Neural cell (in vitro differentiated cells): ENCODE measurements at regions not wholly inside any gene's neighbourhood (a gene's known extent, or its start where the extent isn't known, plus 50 kb on each side); places are given as distances from the start of the nearest gene placed in this dataset.

Experiments
- H2AFZ ChIP-seq: fragments of 200-600, 300-800 bp; sonication (generic), shearing (Covaris generic); 2 replicates; pipeline ENCODE4 v1.6.0; 2014; ENCODE audit warnings: low read depth, mild to moderate bottlenecking, antibody characterized with exemption, low read length, moderate library complexity
- H3F3A ChIP-seq: fragments of 200-600 bp; shearing (Covaris generic); 2 replicates; pipeline ENCODE4 v1.6.1; 2016; ENCODE audit warnings: mild to moderate bottlenecking, moderate library complexity, mixed read lengths, antibody characterized with exemption, low read length; ENCODE audit not compliant: insufficient read depth, poor library complexity, severe bottlenecking
- H3K27ac ChIP-seq: fragments of 200-600, 300-800 bp; sonication (generic), shearing (Covaris generic); 2 replicates; pipeline ENCODE4 v1.5.1; 2014; ENCODE audit warnings: mild to moderate bottlenecking, low read length, moderate library complexity
- H3K27me3 ChIP-seq: fragments of 300-800, 200-600 bp; sonication (generic), shearing (Covaris generic); 2 replicates; pipeline ENCODE4 v1.6.0; 2014; ENCODE audit warnings: mild to moderate bottlenecking, low read depth, low read length, moderate library complexity; ENCODE audit not compliant: insufficient read depth
- H3K36me3 ChIP-seq: fragments of 300-800, 200-600 bp; sonication (generic), shearing (Covaris generic); 2 replicates; pipeline ENCODE4 v1.5.1; 2014; ENCODE audit warnings: mild to moderate bottlenecking, antibody characterized with exemption, low read length, moderate library complexity; ENCODE audit not compliant: insufficient read depth
- H3K4me2 ChIP-seq: fragments of 300-800, 200-600 bp; sonication (generic), shearing (Covaris generic); 2 replicates; pipeline ENCODE4 v1.6.0; 2014; ENCODE audit warnings: mild to moderate bottlenecking, low read length
- H3K4me3 ChIP-seq: fragments of 300-800, 200-600 bp; sonication (generic), shearing (Covaris generic); 2 replicates; pipeline ENCODE4 v1.5.1; 2014; ENCODE audit warnings: mild to moderate bottlenecking, low read length, moderate library complexity
- H3K79me2 ChIP-seq: fragments of 200-600 bp; shearing (Covaris generic); replicated peaks from 2 replicates; pipeline ENCODE4 v1.6.0; 2014; ENCODE audit warnings: mild to moderate bottlenecking, low read length, moderate library complexity; ENCODE audit not compliant: insufficient read depth
- H3K9ac ChIP-seq: fragments of 300-800, 200-600 bp; sonication (generic), shearing (Covaris generic); 2 replicates; pipeline ENCODE4 v1.6.1; 2016; ENCODE audit warnings: mild to moderate bottlenecking, low read length, mixed read lengths
- H3K9me2 ChIP-seq: fragments of 200-600 bp; shearing (Covaris generic); 2 replicates; pipeline ENCODE4 v1.6.1; 2016; ENCODE audit warnings: mild to moderate bottlenecking, low read length, mixed read lengths; ENCODE audit not compliant: insufficient read depth
- H3K9me3 ChIP-seq: fragments of 200-600, 300-800 bp; sonication (generic), shearing (Covaris generic); 2 replicates; pipeline ENCODE4 v1.6.1; 2016; ENCODE audit warnings: mild to moderate bottlenecking, mixed run types, low read length, moderate library complexity, mixed read lengths
- H4K20me1 ChIP-seq: fragments of 200-600 bp; shearing (Covaris generic); 2 replicates; pipeline ENCODE4 v1.6.1; 2016; ENCODE audit warnings: mild to moderate bottlenecking, mixed run types; ENCODE audit not compliant: insufficient read depth
- EP300 ChIP-seq: fragments of 450-650 bp; conservative IDR thresholded peaks from 2 replicates; pipeline ENCODE4 v1.6.1; 2014; ENCODE audit warnings: antibody characterized with exemption, mild to moderate bottlenecking, moderate library complexity; ENCODE audit not compliant: poor library complexity, severe bottlenecking
- EZH2 ChIP-seq: fragments of 200-600, 300-800 bp; shearing (Covaris generic), sonication (generic); IDR thresholded peaks from 2 replicates; pipeline ENCODE4 v1.6.1; 2014; ENCODE audit warnings: antibody characterized with exemption, low read length, borderline replicate concordance, mild to moderate bottlenecking; ENCODE audit not compliant: insufficient read depth, poor library complexity, severe bottlenecking
- MXI1 ChIP-seq: fragments of 450-650 bp; conservative IDR thresholded peaks from 2 replicates; pipeline ENCODE4 v1.6.1; 2014; ENCODE audit warnings: antibody characterized with exemption, mild to moderate bottlenecking; ENCODE audit not compliant: poor library complexity, severe bottlenecking
- POLR2AphosphoS5 ChIP-seq: IDR thresholded peaks from 2 replicates; pipeline ENCODE4 v1.6.1; 2012
- RAD21 ChIP-seq: fragments of 450-650 bp; conservative IDR thresholded peaks from 2 replicates; pipeline ENCODE4 v1.6.1; 2014; ENCODE audit warnings: antibody characterized with exemption, mild to moderate bottlenecking, moderate library complexity
- SMC3 ChIP-seq: fragments of 450-650 bp; conservative IDR thresholded peaks from 2 replicates; pipeline ENCODE4 v1.6.1; 2014; ENCODE audit warnings: antibody characterized with exemption, mild to moderate bottlenecking, moderate library complexity; ENCODE audit not compliant: poor library complexity
- TAF1 ChIP-seq: IDR thresholded peaks from 2 replicates; pipeline ENCODE4 v1.6.1; 2012; ENCODE audit warnings: low read depth
- TF ChIP-seq, protein P1 (sequence below): fragments of 450-650 bp; IDR thresholded peaks from 2 replicates; pipeline ENCODE4 v1.5.1; 2014; ENCODE audit warnings: antibody characterized with exemption, mild to moderate bottlenecking, moderate library complexity; ENCODE audit not compliant: poor library complexity, severe bottlenecking
- TF ChIP-seq, protein P2 (sequence below): IDR thresholded peaks from 2 replicates; pipeline ENCODE4 v1.6.1; 2012; ENCODE audit warnings: borderline replicate concordance

DNA sequence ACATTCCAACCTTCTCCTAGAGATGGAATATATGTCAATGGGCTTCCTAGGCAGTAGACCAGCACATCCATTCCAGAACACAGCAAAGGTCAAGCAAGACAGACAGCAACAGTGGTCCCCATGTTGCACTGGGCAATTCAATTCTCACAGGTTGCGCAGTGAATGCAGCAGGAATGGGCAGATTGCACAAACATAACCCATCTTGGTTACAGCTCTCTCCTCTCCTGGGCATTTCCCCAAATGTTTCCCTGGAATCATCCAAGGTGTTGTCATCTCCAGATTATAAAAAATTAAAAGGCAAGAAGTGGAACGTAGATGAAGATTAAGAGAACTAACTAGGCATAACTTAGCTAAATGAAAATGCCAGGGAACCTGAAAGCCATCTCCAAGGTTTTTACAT is 265.8 kb upstream of the SLC14A2 start:
- Histone ChIP-seq H2AFZ (no peak overlapping the region), H3K4me2 (no peak overlapping the region), H3K9ac (no peak overlapping the region), H3K4me3 (no peak overlapping the region), H3K9me2 (no peaks in the 10 kb centered on the region), H3K27ac (no peak overlapping the region), H3K9me3 (no peaks in the 10 kb centered on the region), H3F3A (no peaks in the 10 kb centered on the region), H3K36me3 (no peaks in the 10 kb centered on the region), H3K79me2 (no peaks in the 10 kb centered on the region), H3K27me3 (no peaks in the 10 kb centered on the region), H4K20me1 (no peaks in the 10 kb centered on the region)
- TF ChIP-seq, protein P1, sequence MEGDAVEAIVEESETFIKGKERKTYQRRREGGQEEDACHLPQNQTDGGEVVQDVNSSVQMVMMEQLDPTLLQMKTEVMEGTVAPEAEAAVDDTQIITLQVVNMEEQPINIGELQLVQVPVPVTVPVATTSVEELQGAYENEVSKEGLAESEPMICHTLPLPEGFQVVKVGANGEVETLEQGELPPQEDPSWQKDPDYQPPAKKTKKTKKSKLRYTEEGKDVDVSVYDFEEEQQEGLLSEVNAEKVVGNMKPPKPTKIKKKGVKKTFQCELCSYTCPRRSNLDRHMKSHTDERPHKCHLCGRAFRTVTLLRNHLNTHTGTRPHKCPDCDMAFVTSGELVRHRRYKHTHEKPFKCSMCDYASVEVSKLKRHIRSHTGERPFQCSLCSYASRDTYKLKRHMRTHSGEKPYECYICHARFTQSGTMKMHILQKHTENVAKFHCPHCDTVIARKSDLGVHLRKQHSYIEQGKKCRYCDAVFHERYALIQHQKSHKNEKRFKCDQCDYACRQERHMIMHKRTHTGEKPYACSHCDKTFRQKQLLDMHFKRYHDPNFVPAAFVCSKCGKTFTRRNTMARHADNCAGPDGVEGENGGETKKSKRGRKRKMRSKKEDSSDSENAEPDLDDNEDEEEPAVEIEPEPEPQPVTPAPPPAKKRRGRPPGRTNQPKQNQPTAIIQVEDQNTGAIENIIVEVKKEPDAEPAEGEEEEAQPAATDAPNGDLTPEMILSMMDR, result no peak
- no peak for TF ChIP-seq EP300
- TF ChIP-seq SMC3, result no peak
- TF ChIP-seq EZH2, result no peak
- TF ChIP-seq, protein P2, sequence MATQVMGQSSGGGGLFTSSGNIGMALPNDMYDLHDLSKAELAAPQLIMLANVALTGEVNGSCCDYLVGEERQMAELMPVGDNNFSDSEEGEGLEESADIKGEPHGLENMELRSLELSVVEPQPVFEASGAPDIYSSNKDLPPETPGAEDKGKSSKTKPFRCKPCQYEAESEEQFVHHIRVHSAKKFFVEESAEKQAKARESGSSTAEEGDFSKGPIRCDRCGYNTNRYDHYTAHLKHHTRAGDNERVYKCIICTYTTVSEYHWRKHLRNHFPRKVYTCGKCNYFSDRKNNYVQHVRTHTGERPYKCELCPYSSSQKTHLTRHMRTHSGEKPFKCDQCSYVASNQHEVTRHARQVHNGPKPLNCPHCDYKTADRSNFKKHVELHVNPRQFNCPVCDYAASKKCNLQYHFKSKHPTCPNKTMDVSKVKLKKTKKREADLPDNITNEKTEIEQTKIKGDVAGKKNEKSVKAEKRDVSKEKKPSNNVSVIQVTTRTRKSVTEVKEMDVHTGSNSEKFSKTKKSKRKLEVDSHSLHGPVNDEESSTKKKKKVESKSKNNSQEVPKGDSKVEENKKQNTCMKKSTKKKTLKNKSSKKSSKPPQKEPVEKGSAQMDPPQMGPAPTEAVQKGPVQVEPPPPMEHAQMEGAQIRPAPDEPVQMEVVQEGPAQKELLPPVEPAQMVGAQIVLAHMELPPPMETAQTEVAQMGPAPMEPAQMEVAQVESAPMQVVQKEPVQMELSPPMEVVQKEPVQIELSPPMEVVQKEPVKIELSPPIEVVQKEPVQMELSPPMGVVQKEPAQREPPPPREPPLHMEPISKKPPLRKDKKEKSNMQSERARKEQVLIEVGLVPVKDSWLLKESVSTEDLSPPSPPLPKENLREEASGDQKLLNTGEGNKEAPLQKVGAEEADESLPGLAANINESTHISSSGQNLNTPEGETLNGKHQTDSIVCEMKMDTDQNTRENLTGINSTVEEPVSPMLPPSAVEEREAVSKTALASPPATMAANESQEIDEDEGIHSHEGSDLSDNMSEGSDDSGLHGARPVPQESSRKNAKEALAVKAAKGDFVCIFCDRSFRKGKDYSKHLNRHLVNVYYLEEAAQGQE, result no peak
- no peak for TF ChIP-seq MXI1
- TF ChIP-seq POLR2AphosphoS5, result no peak
- TF ChIP-seq RAD21, result no peak

GRCh38 chr18:45350404-45351156 is 264.7 kb upstream of the SLC14A2 start:
- no peaks in the 10 kb centered on the region for H3F3A ChIP-seq
- no peaks in the 10 kb centered on the region for H3K9me2 ChIP-seq
- H3K27me3 ChIP-seq, result no peaks in the 10 kb centered on the region
- no peak overlapping the region for H3K4me3 ChIP-seq
- peak overlapping the region; percentile 17 for H3K9ac ChIP-seq
- H3K4me2 ChIP-seq, result no peak overlapping the region
- H2AFZ ChIP-seq, result peak overlapping the region; percentile 10
- TF ChIP-seq MXI1 (no peak), EZH2 (no peak), POLR2AphosphoS5 (no peak), SMC3 (no peak), RAD21 (no peak), EP300 (no peak), TAF1 (no peak)
- TF ChIP-seq, protein P2, result no peak
- TF ChIP-seq, protein P1, result no peak
- no peaks in the 10 kb centered on the region for H3K36me3 ChIP-seq
- no peaks in the 10 kb centered on the region for H3K79me2 ChIP-seq
- H4K20me1 ChIP-seq, result no peaks in the 10 kb centered on the region
- H3K9me3 ChIP-seq, result no peaks in the 10 kb centered on the region
- H3K27ac ChIP-seq, result peak overlapping the region; percentile 54
